ENCODE measurements at regions not wholly inside any gene's neighbourhood (a gene's known extent, or its start where the extent isn't known, plus 50 kb on each side); places are given as distances from the start of the nearest gene placed in this dataset.

DNA sequence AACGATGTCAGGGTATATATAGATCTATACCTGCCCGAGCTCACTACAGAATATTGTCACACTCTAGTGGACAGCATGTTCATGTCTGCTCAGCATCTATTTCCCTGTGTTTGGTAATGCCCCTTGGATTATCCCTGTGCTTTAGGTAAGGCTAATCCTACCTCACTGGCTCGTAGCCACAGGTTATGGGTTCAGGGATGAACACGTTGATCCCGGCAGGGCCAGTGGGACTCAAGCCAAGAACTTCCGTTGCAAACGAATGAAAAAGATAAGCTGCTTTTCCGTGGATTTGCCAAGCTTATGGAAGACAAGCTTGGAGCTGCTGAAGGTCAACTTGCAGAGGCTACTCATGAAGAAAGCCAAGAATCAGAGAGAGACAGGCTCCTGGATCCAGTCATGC, 400.0 kb upstream of the TSHZ3 start:
- TF ChIP-seq, protein P1, sequence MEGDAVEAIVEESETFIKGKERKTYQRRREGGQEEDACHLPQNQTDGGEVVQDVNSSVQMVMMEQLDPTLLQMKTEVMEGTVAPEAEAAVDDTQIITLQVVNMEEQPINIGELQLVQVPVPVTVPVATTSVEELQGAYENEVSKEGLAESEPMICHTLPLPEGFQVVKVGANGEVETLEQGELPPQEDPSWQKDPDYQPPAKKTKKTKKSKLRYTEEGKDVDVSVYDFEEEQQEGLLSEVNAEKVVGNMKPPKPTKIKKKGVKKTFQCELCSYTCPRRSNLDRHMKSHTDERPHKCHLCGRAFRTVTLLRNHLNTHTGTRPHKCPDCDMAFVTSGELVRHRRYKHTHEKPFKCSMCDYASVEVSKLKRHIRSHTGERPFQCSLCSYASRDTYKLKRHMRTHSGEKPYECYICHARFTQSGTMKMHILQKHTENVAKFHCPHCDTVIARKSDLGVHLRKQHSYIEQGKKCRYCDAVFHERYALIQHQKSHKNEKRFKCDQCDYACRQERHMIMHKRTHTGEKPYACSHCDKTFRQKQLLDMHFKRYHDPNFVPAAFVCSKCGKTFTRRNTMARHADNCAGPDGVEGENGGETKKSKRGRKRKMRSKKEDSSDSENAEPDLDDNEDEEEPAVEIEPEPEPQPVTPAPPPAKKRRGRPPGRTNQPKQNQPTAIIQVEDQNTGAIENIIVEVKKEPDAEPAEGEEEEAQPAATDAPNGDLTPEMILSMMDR (IDR thresholded peaks at IDR 0.05; ENCODE audit: insufficient read depth, low read length, missing control alignments), result no peak
- ChIA-PET CTCF (no interaction called here), POLR2A (no interaction called here)

GRCh38 chr19:31759359-31759758, 410.1 kb upstream of the TSHZ3 start:
- DNase-seq (ENCODE audit: low read depth, low spot score), result no peak
- CTCF ChIA-PET, result no interaction called here
- POLR2A ChIA-PET, result no interaction called here
- no peak overlapping the region for H3K4me3 ChIP-seq (ENCODE audit: low read depth, low read length)
- TF ChIP-seq, protein P1 (IDR thresholded peaks at IDR 0.05; ENCODE audit: insufficient read depth, low read length, missing control alignments), result no peak

More for the DNA sequence above, 400.0 kb upstream of the TSHZ3 start:
- no peak for DNase-seq (ENCODE audit: low read depth, low spot score)
- no peak overlapping the region for H3K4me3 ChIP-seq (ENCODE audit: low read depth, low read length)

DNA sequence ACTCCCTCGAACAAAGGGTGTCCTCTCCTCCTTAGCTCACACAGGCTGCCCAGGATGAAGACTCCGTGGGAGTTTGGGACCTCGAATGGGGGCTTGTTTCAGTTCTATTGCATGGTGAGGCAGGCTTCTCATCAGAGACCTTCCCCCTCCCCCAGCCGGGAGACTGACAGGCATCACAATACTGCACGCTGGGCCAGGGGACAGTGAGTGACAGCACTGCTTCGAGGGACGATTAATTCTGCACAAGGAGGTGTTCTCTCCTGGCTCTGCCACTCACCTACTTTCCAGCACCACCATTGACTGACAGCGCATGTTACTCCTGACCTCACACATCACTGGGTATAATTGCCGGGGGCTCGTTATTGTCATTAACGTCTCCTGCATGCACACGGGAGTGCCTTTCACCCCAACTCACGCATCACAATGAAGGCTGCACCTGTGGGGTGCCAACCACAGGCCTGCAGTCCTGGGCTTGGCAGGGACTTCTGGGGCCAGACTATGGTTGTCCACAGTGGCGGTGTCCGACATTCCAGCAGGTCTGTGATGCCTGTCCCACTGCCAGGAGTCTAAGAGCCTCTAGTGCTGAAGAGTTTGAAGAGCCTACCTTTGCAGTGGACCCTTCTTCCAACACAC, 412.2 kb upstream of the TSHZ3 start:
- CTCF ChIA-PET, result no interaction called here
- no peak for DNase-seq (ENCODE audit: low read depth, low spot score)
- H3K4me3 ChIP-seq (ENCODE audit: low read depth, low read length), result no peak overlapping the region
- TF ChIP-seq, protein P1 (IDR thresholded peaks at IDR 0.05; ENCODE audit: insufficient read depth, low read length, missing control alignments), result no peak
- POLR2A ChIA-PET, result no interaction called here

DNA sequence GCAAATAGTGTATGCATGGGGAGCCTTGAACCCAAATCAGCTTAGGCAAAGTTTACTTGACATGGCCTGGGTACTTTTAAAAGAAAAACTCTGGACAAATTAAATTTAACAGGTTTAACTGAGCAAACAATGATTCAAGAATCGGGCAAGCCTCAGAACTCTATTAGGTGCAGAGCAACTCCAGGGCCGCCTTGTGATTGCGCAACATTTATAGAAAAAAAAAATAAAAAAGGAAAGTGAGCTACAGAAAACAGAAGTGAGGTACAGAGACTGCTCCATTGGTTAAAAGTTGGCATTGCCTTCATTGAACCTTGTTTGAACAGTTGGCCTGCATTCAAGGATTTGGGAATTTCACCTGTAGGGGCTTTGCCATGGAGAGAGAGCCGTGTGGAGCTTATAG, 421.0 kb upstream of the TSHZ3 start:
- H3K4me3 ChIP-seq (ENCODE audit: low read depth, low read length), result no peak overlapping the region
- no peak for DNase-seq (ENCODE audit: low read depth, low spot score)
- ChIA-PET POLR2A (no interaction called here), CTCF (no interaction called here)
- TF ChIP-seq, protein P1 (IDR thresholded peaks at IDR 0.05; ENCODE audit: insufficient read depth, low read length, missing control alignments), result no peak

DNA sequence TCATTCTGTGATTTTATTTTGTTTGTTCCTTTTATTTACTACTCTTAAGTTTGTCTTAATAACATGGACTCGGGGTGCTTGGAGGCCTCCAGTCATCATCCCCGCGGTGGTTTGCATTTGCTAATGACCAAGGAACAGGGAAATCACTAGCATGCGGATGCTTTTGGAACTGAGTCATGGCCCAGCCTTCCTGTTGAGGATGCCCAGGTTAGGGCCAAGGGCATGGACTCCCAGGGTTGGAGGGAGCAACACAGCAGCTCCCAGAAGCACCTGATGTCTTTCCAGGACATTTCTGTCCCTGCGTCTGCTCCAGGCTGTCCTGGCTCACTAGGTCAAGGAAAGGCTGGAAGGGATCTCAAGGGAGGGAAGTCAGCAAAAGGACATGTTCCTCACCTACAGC, 423.7 kb upstream of the TSHZ3 start:
- POLR2A ChIA-PET, result no interaction called here

DNA sequence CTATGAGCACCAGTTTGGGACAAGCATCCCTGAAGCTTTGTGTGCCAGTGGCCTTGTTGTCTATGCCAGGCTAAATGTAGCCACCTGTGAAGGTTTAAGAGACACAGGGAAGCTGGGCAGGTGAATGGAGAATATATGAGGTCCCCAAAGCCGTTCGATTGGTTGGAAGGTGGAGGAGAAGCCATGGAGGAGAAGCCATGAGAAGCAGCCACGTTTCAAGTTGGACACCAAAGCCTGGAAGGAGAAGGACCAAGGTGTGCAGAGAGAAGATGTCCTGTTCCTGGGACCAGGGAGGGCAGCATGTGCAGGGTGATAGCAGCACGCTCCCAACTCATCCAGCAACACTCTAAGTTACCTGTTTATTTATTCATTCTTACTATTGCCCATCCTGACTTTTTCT, 432.3 kb upstream of the TSHZ3 start:
- ChIA-PET POLR2A (no interaction called here), CTCF (no interaction called here)
- no peak overlapping the region for H3K4me3 ChIP-seq (ENCODE audit: low read depth, low read length)
- no peak for DNase-seq (ENCODE audit: low read depth, low spot score)
- TF ChIP-seq, protein P1 (IDR thresholded peaks at IDR 0.05; ENCODE audit: insufficient read depth, low read length, missing control alignments), result no peak

More for the DNA sequence above, 423.7 kb upstream of the TSHZ3 start:
- no peak overlapping the region for H3K4me3 ChIP-seq (ENCODE audit: low read depth, low read length)
- CTCF ChIA-PET, result no interaction called here
- no peak for DNase-seq (ENCODE audit: low read depth, low spot score)
- TF ChIP-seq, protein P1 (IDR thresholded peaks at IDR 0.05; ENCODE audit: insufficient read depth, low read length, missing control alignments), result no peak

Measured in AG04449 (cell line).